ENCODE measurements at regions not wholly inside any gene's neighbourhood (a gene's known extent, or its start where the extent isn't known, plus 50 kb on each side); places are given as distances from the start of the nearest gene placed in this dataset.

- DNase-seq = no peak
- no peak overlapping the region for H3K27ac ChIP-seq
- H3K4me1 ChIP-seq (ENCODE audit: insufficient read depth) = no peaks in the 10 kb centered on the region
- no peaks in the 10 kb centered on the region for H3K36me3 ChIP-seq
- no peaks in the 10 kb centered on the region for H3K9me3 ChIP-seq
- intact Hi-C loops (cut with DNase I) = no loop called here
- TF ChIP-seq POLR2A (IDR thresholded peaks at IDR 0.05) = no peak
- H3K27me3 ChIP-seq = no peaks in the 10 kb centered on the region
- H3K4me3 ChIP-seq = no peak overlapping the region
- 20 to 38% (median 36%) methylated on average over 3 of the region's 3 CpGs for WGBS, 3 donors
Measured at GRCh38 chr9:7578951-7579350, 220.6 kb downstream of the DMAC1 start.

- peak in 2 of 5 donors; percentile 22 to 34 for DNase-seq
- no peaks in the 10 kb centered on the region for H3K9me3 ChIP-seq
- intact Hi-C loops (cut with DNase I) = no loop called here
- WGBS, 3 donors = 95 to 98% (median 97%) methylated on average over 1 of the region's 1 CpG
- H3K27ac ChIP-seq = no peak overlapping the region
- H3K36me3 ChIP-seq = no peaks in the 10 kb centered on the region
- no peaks in the 10 kb centered on the region for H3K27me3 ChIP-seq
- no peak for TF ChIP-seq POLR2A (IDR thresholded peaks at IDR 0.05)
- TF ChIP-seq CTCF (IDR thresholded peaks at IDR 0.05) = peak in 2 of 3 donors; percentile 24 to 33
- H3K4me1 ChIP-seq (ENCODE audit: insufficient read depth) = no peaks in the 10 kb centered on the region
- no peak overlapping the region for H3K4me3 ChIP-seq
Measured at GRCh38 chr9:7570107-7570720, 229.4 kb downstream of the DMAC1 start.

- H3K9me3 ChIP-seq = no peaks in the 10 kb centered on the region
- no peak overlapping the region for H3K4me3 ChIP-seq
- WGBS, 3 donors = 70 to 78% (median 75%) methylated on average over 2 of the region's 2 CpGs
- H3K4me1 ChIP-seq (ENCODE audit: insufficient read depth) = no peaks in the 10 kb centered on the region
- intact Hi-C loops (cut with DNase I) = no loop called here
- DNase-seq = no peak
- H3K36me3 ChIP-seq = no peaks in the 10 kb centered on the region
- no peak overlapping the region for H3K27ac ChIP-seq
- TF ChIP-seq POLR2A (IDR thresholded peaks at IDR 0.05) (no peak), EP300 (IDR thresholded peaks at IDR 0.05) (no peak), CTCF (IDR thresholded peaks at IDR 0.05) (no peak)
- no peaks in the 10 kb centered on the region for H3K27me3 ChIP-seq
Measured at GRCh38 chr9:7567687-7568086, 231.9 kb downstream of the DMAC1 start.

- TF ChIP-seq CTCF (IDR thresholded peaks at IDR 0.05) (no peak), POLR2A (IDR thresholded peaks at IDR 0.05) (no peak), EP300 (IDR thresholded peaks at IDR 0.05) (no peak)
- no peak overlapping the region for H3K4me3 ChIP-seq
- no peaks in the 10 kb centered on the region for H3K9me3 ChIP-seq
- DNase-seq = no peak
- intact Hi-C loops (cut with DNase I) = no loop called here
- peaks cover 2% of the 10 kb centered on the region for H3K4me1 ChIP-seq (ENCODE audit: insufficient read depth)
- H3K27me3 ChIP-seq = no peaks in the 10 kb centered on the region
- WGBS, 3 donors = 42 to 68% (median 43%) methylated on average over 6 of the region's 6 CpGs
- no peak overlapping the region for H3K27ac ChIP-seq
- H3K36me3 ChIP-seq = no peaks in the 10 kb centered on the region
Measured at GRCh38 chr9:7561527-7562080, 238.0 kb downstream of the DMAC1 start.

GRCh38 chr9:7560669-7561305 is 238.8 kb downstream of the DMAC1 start:
- Histone ChIP-seq H3K36me3 (no peaks in the 10 kb centered on the region), H3K27me3 (no peaks in the 10 kb centered on the region), H3K4me3 (no peak overlapping the region), H3K4me1 (ENCODE audit: insufficient read depth) (peaks cover 2% of the 10 kb centered on the region), H3K27ac (no peak overlapping the region), H3K9me3 (no peaks in the 10 kb centered on the region)
- TF ChIP-seq POLR2A (IDR thresholded peaks at IDR 0.05) (no peak), EP300 (IDR thresholded peaks at IDR 0.05) (no peak), CTCF (IDR thresholded peaks at IDR 0.05) (no peak)
- intact Hi-C loops (cut with DNase I) = no loop called here
- WGBS, 3 donors = 13 to 24% (median 15%) methylated on average over 5 of the region's 5 CpGs
- no peak for DNase-seq
